DMS114 treated with DMSO at 0.1 percent for 48 hours (cell line): ENCODE measurements at regions not wholly inside any gene's neighbourhood (a gene's known extent, or its start where the extent isn't known, plus 50 kb on each side); places are given as distances from the start of the nearest gene placed in this dataset.
"Not testable (repeated sequence)": the region's sequence is repeated elsewhere in the genome, so short reads cannot be mapped to it uniquely, and the experiment has no call there.

ENCODE experiments used
- DNase-seq: peaks from one replicate; lab custom pipeline; 2025; ENCODE audit not compliant: unreplicated experiment; lab: John Stamatoyannopoulos, UW

DNA sequence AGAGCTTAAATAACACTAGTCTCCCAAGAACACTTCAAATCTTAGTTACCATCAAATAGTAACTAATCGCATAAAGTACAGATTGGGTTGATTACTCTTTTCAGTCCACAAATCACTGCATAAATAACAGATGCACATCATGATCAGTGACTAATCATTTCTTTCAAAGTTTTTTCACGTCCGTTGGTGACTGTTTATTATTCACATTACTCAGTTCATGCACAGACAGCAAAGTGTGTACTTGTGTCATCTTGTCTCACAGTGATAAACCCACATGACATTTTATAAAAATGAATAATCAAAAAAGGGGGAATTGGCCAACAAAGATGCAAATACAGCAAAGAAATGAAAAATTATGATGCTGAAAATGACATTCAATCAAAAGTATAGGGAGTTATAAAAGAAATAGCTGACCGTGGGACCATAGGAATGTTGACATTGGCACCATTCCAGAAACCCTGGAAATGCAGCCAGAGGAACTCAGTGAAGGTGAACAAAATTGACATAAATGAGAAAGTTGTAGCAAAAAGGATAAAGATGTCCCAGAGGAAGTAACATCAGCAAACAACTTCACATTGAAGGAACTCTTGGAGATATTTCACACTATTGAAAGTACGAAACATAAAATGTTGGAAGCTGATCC lies 161.5 kb downstream of the SOX3 start:
- no peak for DNase-seq

GRCh38 chrX:140342410-140342809 lies 162.5 kb downstream of the SOX3 start:
- no peak for DNase-seq

GRCh38 chrX:140337263-140337662 lies 167.6 kb downstream of the SOX3 start:
- DNase-seq = no peak

- no peak for DNase-seq
These were observed 186.6 kb downstream of the SOX3 start for GRCh38 chrX:140318296-140318695.

DNA sequence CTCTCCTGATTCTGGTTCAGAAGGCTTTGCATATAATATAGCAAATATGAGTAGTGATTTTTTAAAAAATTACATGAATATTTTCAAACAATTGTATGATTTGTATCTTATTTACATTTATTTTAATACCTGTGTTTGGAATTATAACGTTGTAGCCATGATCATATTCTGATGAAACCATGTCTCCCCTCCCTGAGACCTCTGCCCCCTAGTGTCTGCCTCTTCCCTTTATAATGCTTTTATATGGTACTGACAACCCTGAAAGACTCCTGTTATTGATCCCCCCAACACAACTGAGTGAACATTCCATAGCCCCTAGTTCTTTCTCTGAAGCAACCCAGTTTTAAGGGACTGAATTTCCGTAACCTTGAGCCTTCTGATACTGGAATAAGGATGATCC lies 187.4 kb downstream of the SOX3 start:
- no peak for DNase-seq

- DNase-seq = no peak
These were observed 205.7 kb downstream of the SOX3 start for GRCh38 chrX:140298960-140299825.

- no peak for DNase-seq
These were observed 207.6 kb downstream of the SOX3 start for GRCh38 chrX:140297273-140297672.

GRCh38 chrX:140292961-140293360 lies 211.9 kb downstream of the SOX3 start:
- no peak for DNase-seq

DNA sequence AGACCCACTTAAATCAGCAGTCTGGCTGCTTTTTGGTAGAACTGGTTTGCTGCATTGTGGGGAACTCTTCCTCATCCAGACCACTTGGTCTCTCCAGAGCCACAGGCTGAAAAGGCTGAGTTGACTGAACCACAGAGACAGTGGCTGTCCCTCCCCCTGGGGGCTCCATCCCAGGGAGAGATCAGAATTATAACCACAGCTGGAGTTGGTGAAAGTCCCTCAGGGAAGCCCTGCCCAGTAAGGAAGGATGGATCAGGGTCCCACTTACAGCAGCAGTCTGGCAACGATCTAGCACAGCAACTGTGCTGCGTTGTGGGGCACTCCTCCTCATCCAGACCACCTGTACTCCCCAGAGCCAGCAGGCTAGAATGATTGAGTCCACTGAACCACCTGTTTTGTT lies 212.7 kb downstream of the SOX3 start:
- DNase-seq = no peak

DNA sequence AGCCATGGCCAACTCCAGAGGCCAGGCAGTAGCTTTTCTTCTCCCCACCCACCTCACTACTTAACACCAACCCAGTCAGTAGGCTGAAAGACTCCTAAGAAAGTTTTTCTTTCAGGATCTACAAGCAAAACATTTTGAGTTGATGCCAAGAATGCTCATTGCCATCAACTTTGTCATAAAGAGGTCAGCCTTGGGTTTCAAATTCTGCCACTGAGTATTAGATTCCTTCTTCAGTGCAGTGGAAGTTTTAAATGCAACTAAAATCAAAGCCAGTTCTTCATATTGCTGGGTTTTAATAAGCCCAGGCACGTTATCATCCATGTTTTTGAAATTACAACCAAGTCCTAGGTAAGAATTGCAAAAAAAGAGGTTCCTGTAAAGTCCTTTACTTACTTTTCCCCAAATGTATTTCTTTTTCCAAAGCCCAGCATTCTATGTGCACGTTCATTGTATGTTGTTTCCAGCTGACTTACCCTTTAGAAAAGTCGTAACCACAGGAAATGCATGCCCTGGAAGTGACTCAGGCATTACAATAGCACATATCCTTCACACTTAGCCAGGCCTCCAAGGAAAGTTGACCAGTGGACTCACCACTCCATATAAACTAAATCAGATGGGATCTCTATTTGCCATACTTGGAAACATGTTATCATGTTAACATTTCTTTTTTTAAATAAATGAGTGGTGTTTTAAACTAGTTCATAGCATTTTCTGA lies 229.9 kb downstream of the SOX3 start:
- DNase-seq = no peak

DNA sequence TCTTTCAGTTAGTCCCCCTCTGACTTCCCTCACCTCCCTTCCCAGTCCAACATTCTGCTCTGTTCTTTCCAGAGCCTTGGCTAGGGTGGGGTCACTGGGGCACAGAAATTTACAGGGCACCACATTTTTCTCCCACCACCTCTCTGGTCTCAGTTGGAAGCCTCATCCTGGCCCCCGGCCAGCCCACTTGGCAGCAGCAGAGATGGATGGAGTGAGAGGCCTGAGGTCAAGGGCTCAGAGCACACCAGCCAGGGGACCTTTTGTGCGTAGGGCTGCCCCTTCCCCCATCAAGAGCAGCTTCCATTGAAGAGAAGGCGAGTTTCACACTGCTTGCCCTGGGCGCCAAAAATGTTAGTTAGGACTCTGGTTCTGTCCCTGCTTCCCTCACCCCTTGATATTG lies 230.9 kb downstream of the SOX3 start:
- DNase-seq = no peak

- no peak for DNase-seq
These were observed 254.5 kb downstream of the SOX3 start for GRCh38 chrX:140250391-140250790.

DNA sequence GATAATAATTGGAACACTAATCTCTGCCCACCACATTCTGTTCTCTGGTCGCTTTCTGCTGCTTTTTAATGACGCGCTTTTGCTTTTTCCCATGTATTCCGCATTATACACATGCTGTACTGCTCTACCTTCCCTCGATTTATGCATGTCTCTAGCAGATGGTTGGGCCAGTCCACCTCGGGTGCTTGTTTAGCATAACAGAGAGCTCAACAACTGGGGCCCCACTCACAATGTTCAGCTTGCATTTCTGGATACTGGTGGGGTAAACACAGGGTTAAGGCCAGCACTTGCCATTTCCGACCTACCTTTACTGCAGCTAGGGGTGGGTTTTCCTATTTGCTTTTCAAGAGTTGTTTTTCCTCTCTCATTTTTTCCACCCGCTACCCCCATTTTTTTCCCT lies 255.8 kb downstream of the SOX3 start:
- no peak for DNase-seq

DNA sequence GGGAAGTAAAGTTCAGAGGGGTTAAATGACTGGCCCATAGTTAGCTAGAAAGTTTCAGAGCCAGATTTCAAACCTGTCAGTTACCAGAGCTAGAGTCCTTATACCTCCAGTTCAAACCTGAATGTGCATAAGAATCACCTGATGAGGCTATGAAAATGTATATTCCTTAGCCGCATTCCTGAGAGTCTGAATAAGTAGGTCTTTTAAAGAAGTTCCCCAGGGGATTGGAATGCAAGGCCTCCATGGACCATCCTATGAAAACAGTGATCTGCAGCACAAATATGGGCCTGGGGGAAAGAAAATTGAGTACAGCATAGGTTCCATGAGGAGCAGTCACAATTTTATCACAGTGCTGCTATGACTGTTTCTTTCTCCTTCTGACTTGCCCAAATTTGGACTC lies 263.9 kb upstream of the CXorf66 start:
- no peak for DNase-seq

GRCh38 chrX:140226037-140226436 lies 260.7 kb upstream of the CXorf66 start:
- DNase-seq = not testable (repeated sequence)

- DNase-seq = not testable (repeated sequence)
These were observed 250.6 kb upstream of the CXorf66 start for GRCh38 chrX:140215894-140216293.

- DNase-seq = not testable (repeated sequence)
These were observed 249.2 kb upstream of the CXorf66 start for GRCh38 chrX:140214518-140214917.

GRCh38 chrX:140206657-140207056 lies 241.3 kb upstream of the CXorf66 start:
- no peak for DNase-seq

DNA sequence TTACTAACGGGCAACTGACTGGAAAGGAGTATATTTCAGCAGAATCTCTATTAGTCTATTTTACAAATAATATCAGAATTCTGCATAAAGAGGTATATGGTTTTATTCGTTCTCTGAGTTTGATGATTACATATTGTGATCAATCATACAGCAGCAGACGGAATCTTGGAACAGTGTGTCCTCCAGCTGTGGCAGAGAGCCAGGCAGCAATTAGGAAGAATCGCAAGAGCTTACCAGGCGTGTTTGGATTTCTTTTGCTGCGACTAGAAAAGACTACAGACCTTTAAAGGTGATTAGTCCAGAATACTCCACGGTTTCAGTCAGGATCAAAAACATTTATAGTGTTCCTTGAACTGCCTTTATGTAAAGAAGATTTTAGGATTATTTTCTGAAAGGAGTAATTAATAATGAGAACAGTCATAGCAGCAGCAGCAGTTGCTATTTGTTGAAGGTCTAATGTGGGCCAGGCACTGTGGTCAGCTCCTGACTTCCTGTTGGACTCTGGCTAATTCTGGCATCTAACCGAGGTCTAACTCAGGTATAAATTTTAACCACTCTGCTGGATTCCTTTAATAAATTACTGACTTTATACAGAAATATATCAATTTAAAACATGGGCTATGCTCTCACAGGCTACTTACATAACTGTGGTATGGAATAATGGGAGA lies 225.3 kb upstream of the CXorf66 start:
- DNase-seq = no peak

- DNase-seq = no peak
These were observed 215.3 kb upstream of the CXorf66 start for GRCh38 chrX:140180585-140180984.

DNA sequence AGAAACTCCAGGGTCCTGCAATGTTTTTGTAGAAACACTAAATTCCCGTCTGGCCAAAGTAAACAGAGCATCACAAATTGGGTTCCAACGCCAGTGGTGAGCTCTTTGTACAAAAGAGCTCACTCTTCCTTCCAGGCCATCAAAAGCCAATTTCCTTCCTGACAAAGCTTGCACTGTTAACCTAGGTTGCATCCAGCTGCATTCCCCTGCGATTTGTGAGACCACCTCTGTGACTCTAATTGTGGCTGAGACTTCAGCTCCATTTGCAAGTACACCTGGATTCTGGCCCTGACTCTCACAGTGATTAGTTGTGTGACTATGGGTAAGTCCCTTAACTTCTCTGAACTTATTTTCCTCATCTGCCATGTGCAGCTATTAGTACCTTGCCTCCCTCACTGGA lies 212.5 kb upstream of the CXorf66 start:
- DNase-seq = no peak
